ENCODE measurements at regions not wholly inside any gene's neighbourhood (a gene's known extent, or its start where the extent isn't known, plus 50 kb on each side); places are given as distances from the start of the nearest gene placed in this dataset.

DNA sequence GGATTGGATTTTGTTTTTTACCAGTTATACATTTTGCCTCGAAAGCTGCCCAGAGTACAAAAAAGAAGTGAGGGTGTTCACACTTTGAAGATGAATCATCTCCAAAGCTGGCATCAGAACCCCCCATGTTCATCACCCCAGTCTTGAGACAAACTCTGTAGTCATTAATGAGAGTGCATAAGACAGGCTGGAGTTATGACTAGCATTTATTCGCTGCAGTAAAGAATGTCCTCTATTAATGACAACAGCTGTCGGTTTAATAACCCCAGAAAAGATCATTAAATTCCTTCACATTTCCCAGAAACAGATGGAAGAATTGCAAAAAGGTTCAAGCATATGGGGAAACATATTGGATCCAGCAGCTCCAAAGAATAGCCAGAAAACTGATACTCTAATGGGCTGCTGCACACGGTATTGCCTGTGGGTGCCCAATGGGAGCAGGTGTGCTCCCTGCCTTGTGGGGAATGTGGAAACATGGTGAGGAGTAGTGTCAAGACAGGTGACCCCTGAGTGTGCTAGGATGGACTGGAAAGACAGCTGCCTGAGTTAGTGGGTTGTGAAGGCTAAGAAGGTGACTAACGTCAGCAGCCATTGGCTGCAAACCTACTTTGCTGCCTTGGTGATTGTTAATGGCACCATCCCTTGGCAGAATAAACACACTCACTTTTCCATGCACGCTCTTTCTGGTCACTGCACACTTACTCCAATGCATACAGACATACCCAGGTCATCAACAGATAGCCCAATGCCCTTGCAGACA lies 81.9 kb downstream of the AIPL1 start:
- in situ Hi-C loops (cut with HindIII; ENCODE audit: low sequenced_read_pairs), result no loop called here

DNA sequence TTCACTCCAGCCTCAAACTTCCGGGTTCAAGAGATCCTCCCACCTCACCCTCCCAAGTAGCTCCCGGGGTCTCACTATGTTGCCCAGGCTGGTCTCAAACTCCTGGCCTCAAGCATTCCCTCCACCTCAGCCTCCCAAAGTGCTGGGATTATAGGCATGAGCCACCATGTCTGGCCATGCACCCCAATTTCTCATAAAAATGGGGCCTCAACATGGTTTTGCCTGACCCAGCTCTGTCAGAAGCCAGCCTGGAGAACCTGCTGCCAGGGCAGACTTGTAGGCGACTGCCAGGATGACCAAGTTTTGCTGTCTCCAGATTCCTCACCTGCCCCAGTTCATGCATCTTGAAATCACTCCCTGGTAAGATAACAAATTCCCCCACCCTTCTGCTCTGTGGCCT lies 82.9 kb downstream of the AIPL1 start:
- no peak for DNase-seq (ENCODE audit: low read depth)
- in situ Hi-C loops (cut with HindIII; ENCODE audit: low sequenced_read_pairs), result no loop called here
- TF ChIP-seq, protein P1, sequence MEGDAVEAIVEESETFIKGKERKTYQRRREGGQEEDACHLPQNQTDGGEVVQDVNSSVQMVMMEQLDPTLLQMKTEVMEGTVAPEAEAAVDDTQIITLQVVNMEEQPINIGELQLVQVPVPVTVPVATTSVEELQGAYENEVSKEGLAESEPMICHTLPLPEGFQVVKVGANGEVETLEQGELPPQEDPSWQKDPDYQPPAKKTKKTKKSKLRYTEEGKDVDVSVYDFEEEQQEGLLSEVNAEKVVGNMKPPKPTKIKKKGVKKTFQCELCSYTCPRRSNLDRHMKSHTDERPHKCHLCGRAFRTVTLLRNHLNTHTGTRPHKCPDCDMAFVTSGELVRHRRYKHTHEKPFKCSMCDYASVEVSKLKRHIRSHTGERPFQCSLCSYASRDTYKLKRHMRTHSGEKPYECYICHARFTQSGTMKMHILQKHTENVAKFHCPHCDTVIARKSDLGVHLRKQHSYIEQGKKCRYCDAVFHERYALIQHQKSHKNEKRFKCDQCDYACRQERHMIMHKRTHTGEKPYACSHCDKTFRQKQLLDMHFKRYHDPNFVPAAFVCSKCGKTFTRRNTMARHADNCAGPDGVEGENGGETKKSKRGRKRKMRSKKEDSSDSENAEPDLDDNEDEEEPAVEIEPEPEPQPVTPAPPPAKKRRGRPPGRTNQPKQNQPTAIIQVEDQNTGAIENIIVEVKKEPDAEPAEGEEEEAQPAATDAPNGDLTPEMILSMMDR (IDR thresholded peaks at IDR 0.05; ENCODE audit: low read depth, low read length, missing control alignments), result no peak
- H3K4me3 ChIP-seq (ENCODE audit: low read depth, low read length), result no peak overlapping the region

More for the DNA sequence above, 81.9 kb downstream of the AIPL1 start:
- DNase-seq (ENCODE audit: low read depth), result no peak
- TF ChIP-seq, protein P1 (IDR thresholded peaks at IDR 0.05; ENCODE audit: low read depth, low read length, missing control alignments), result no peak
- H3K4me3 ChIP-seq (ENCODE audit: low read depth, low read length), result no peak overlapping the region

DNA sequence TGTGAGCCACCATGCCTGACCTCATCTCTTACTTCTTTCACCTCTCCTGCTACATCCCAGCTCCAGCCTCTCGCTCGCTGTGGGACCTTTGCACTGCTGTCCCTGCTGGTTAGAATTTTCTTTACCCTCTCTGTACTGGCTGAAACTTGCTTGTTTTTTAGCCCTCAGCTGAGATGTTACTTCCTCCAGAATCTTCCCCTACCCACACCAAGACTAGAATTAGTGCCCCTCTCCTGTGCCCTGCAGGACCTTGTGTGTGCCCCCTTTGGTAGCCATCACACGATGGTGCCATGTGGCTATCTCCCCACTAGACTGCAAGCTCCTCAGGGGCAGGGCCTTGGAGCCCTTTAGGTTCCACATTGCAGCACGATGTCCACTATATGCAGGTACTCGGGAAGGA lies 84.1 kb downstream of the AIPL1 start:
- no peak for DNase-seq (ENCODE audit: low read depth)
- in situ Hi-C loops (cut with HindIII; ENCODE audit: low sequenced_read_pairs), result no loop called here
- TF ChIP-seq, protein P1 (IDR thresholded peaks at IDR 0.05; ENCODE audit: low read depth, low read length, missing control alignments), result no peak
- H3K4me3 ChIP-seq (ENCODE audit: low read depth, low read length), result no peak overlapping the region

DNA sequence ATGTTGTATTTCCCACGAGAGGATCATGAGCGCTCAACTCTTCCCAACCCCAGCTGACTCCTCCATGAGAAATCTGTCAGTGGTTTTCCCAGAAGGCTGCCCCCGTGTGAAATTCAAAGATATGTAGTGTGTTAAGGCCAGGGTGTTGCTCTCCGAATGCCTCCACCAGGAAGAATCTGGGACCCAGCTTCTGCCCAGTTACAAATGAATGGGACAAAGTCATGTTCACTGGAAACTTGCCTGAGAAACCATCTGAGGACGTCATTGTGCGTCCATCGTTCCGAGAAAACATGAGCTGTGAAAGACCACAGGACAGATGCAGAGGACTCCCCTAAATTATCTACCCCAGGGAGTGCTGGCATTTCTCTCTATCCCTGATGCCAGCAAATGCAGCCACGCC lies 86.0 kb downstream of the AIPL1 start:
- no peak overlapping the region for H3K4me3 ChIP-seq (ENCODE audit: low read depth, low read length)
- in situ Hi-C loops (cut with HindIII; ENCODE audit: low sequenced_read_pairs), result no loop called here
- TF ChIP-seq, protein P1 (IDR thresholded peaks at IDR 0.05; ENCODE audit: low read depth, low read length, missing control alignments), result no peak
- DNase-seq (ENCODE audit: low read depth), result no peak

DNA sequence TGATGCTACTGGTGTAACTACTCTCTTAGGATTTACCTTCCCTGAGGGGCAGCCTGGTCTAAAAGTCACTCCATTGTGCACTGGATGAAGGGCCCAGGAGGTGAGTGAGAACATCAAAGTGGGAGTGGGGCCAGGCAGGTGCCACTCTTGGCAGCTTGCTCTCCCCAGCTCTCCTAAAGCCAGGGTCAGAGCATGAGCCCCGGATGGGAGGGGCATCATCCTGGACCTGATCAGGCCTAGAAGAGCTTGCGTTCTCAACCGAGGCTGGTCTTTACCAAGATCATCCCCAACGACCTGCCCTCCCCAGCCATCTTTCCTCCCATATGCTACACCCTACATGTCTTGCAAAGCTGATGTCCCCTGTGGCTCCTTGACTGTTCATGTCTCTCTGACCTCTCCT lies 87.1 kb downstream of the AIPL1 start:
- in situ Hi-C loops (cut with HindIII; ENCODE audit: low sequenced_read_pairs), result no loop called here
- TF ChIP-seq, protein P1 (IDR thresholded peaks at IDR 0.05; ENCODE audit: low read depth, low read length, missing control alignments), result no peak
- H3K4me3 ChIP-seq (ENCODE audit: low read depth, low read length), result no peak overlapping the region
- no peak for DNase-seq (ENCODE audit: low read depth)

DNA sequence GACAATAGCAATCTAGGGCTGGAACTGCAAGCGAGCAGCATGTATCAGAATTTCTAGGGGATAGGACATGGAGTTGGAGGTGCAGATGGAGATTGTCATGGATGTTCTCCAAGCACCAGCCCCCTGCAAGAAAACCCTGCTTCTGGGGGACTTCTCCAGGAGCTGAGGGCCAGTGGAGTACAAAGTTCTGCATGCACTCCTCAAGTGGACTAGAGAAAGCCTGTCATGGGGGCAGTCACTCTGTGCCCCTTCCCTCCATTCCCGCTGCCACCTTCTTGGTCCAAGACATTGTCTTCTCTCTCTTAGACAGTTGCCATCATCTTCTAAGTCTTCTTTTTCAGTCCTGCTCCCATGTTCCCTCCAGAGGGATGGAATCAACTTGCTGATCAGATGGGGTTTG lies 87.9 kb downstream of the AIPL1 start:
- TF ChIP-seq, protein P1 (IDR thresholded peaks at IDR 0.05; ENCODE audit: low read depth, low read length, missing control alignments), result no peak
- DNase-seq (ENCODE audit: low read depth), result no peak
- H3K4me3 ChIP-seq (ENCODE audit: low read depth, low read length), result no peak overlapping the region
- in situ Hi-C loops (cut with HindIII; ENCODE audit: low sequenced_read_pairs), result no loop called here
